ENCODE measurements at regions not wholly inside any gene's neighbourhood (a gene's known extent, or its start where the extent isn't known, plus 50 kb on each side); places are given as distances from the start of the nearest gene placed in this dataset.

GRCh38 chr2:70357684-70358071 lies 55.8 kb upstream of the FAM136A start:
- TF ChIP-seq, protein P1, sequence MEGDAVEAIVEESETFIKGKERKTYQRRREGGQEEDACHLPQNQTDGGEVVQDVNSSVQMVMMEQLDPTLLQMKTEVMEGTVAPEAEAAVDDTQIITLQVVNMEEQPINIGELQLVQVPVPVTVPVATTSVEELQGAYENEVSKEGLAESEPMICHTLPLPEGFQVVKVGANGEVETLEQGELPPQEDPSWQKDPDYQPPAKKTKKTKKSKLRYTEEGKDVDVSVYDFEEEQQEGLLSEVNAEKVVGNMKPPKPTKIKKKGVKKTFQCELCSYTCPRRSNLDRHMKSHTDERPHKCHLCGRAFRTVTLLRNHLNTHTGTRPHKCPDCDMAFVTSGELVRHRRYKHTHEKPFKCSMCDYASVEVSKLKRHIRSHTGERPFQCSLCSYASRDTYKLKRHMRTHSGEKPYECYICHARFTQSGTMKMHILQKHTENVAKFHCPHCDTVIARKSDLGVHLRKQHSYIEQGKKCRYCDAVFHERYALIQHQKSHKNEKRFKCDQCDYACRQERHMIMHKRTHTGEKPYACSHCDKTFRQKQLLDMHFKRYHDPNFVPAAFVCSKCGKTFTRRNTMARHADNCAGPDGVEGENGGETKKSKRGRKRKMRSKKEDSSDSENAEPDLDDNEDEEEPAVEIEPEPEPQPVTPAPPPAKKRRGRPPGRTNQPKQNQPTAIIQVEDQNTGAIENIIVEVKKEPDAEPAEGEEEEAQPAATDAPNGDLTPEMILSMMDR (conservative IDR thresholded peaks at IDR 0.05 in 1 of 2, IDR thresholded peaks at IDR 0.05 in 1 of 2; ENCODE audit: extremely low read depth in 1 of 2, insufficient read depth in 1 of 2, low read depth in 1 of 2, low read length in 2 of 2): no peak
- TF ChIP-seq EZH2 (IDR thresholded peaks at IDR 0.05; ENCODE audit: borderline replicate concordance, low read length): no peak
